CD8-positive, alpha-beta memory T cell (primary cell): ENCODE measurements at regions not wholly inside any gene's neighbourhood (a gene's known extent, or its start where the extent isn't known, plus 50 kb on each side); places are given as distances from the start of the nearest gene placed in this dataset.

Experiments used
- CTCF ChIA-PET: fragments of 350-600 bp; sonication (Branson Sonifier 250); formaldehyde crosslinking; loops from one replicate; lab custom pipeline; 2021; ENCODE audit warnings: antibody characterized with exemption; lab: Charles Lee
- POLR2A ChIA-PET: fragments of 350-600 bp; sonication (Branson Sonifier 250); formaldehyde crosslinking; loops from one replicate; lab custom pipeline; 2021; ENCODE audit warnings: antibody characterized with exemption; lab: Charles Lee
- DNase-seq, 5 donors: peaks; one replicate each; pipeline versions ENCODE4 v3.0.0 to v3.0.0-alpha.2; 2020 to 2022; ENCODE audit warnings: mixed read lengths in 1 of 5
- H3K27ac ChIP-seq: one replicate; pipeline ENCODE4 v1.7.0; 2013; ENCODE audit warnings: low read depth, mild to moderate bottlenecking, low read length, moderate library complexity
- H3K27me3 ChIP-seq: 2 replicates; pipeline ENCODE4 v1.7.0; 2013; ENCODE audit warnings: low read length, mild to moderate bottlenecking; ENCODE audit not compliant: insufficient read depth, poor library complexity, severe bottlenecking
- H3K36me3 ChIP-seq: 2 replicates; pipeline ENCODE4 v1.7.0; 2013; ENCODE audit warnings: mild to moderate bottlenecking, low read length, moderate library complexity; ENCODE audit not compliant: insufficient read depth
- H3K4me1 ChIP-seq: 2 replicates; pipeline ENCODE4 v1.7.0; 2013; ENCODE audit warnings: mild to moderate bottlenecking, low read length, moderate library complexity; ENCODE audit not compliant: insufficient read depth
- H3K4me3 ChIP-seq: 2 replicates; pipeline ENCODE4 v1.7.0; 2013; ENCODE audit warnings: mild to moderate bottlenecking, low read length
- H3K9me3 ChIP-seq: 2 replicates; pipeline ENCODE4 v1.7.0; 2013; ENCODE audit warnings: mild to moderate bottlenecking, low read length
- H3K27ac Mint-ChIP-seq, 8 donors: one replicate each; pipeline ENCODE4 v1.8.0; 2020 to 2021; ENCODE audit warnings: mixed read lengths in 8 of 8, mild to moderate bottlenecking in 6 of 8, inconsistent platforms in 3 of 8, moderate library complexity in 3 of 8
- H3K27me3 Mint-ChIP-seq, 2 donors: one replicate each; pipeline ENCODE4 v1.8.0; 2020 to 2021; ENCODE audit warnings: mixed read lengths in 2 of 2, mild to moderate bottlenecking in 1 of 2, moderate library complexity in 1 of 2
- H3K36me3 Mint-ChIP-seq, 3 donors: one replicate each; pipeline ENCODE4 v1.8.0; 2020 to 2021; ENCODE audit warnings: mixed read lengths in 3 of 3, inconsistent platforms in 1 of 3, mild to moderate bottlenecking in 1 of 3
- H3K4me1 Mint-ChIP-seq, 3 donors: one replicate each; pipeline ENCODE4 v1.8.0; 2020 to 2021; ENCODE audit warnings: mixed read lengths in 3 of 3, inconsistent platforms in 1 of 3, mild to moderate bottlenecking in 1 of 3
- H3K4me3 Mint-ChIP-seq, 7 donors: one replicate each; pipeline ENCODE4 v1.8.0; 2020 to 2021; ENCODE audit warnings: mixed read lengths in 7 of 7, mild to moderate bottlenecking in 6 of 7, moderate library complexity in 4 of 7, inconsistent platforms in 2 of 7
- H3K9me3 Mint-ChIP-seq, 5 donors: one replicate each; pipeline ENCODE4 v1.8.0; 2020 to 2022; ENCODE audit warnings: mixed read lengths in 5 of 5, mild to moderate bottlenecking in 3 of 5, moderate library complexity in 2 of 5, inconsistent platforms in 1 of 5

GRCh38 chr1:224851210-224851847 is 78.1 kb upstream of the DNAH14 start:
- Histone ChIP-seq H3K27ac (no peak overlapping the region), H3K27me3 (no peaks in the 10 kb centered on the region), H3K9me3 (no peaks in the 10 kb centered on the region), H3K4me3 (no peak overlapping the region), H3K36me3 (no peaks in the 10 kb centered on the region), H3K4me1 (no peaks in the 10 kb centered on the region)
- no peak overlapping the region for H3K27ac Mint-ChIP-seq
- ChIA-PET POLR2A (no interaction called here), CTCF (interaction anchor here (0.9 to 2.8 kb wide), 5 partner anchors 10 to 342 kb away, joined by 3 to 17 read pairs (median 4); no protein-coding TSS in a partner anchor)
- no peaks in the 10 kb centered on the region for H3K9me3 Mint-ChIP-seq
- H3K27me3 Mint-ChIP-seq: peaks cover 3 to 27% of the 10 kb centered on the region in 2 donors
- H3K4me3 Mint-ChIP-seq: no peak overlapping the region
- no peaks in the 10 kb centered on the region for H3K4me1 Mint-ChIP-seq
- H3K36me3 Mint-ChIP-seq: no peaks in the 10 kb centered on the region
- DNase-seq: peak; percentile 1 to 61 (median 21)

GRCh38 chr1:224851848-224852261 is 77.6 kb upstream of the DNAH14 start:
- Histone ChIP-seq H3K27me3 (no peaks in the 10 kb centered on the region), H3K4me1 (no peaks in the 10 kb centered on the region), H3K9me3 (no peaks in the 10 kb centered on the region), H3K36me3 (no peaks in the 10 kb centered on the region), H3K4me3 (no peak overlapping the region), H3K27ac (no peak overlapping the region)
- Mint-ChIP-seq H3K27me3 (peaks cover 3 to 28% of the 10 kb centered on the region in 2 donors), H3K4me1 (no peaks in the 10 kb centered on the region), H3K9me3 (no peaks in the 10 kb centered on the region), H3K4me3 (no peak overlapping the region), H3K36me3 (no peaks in the 10 kb centered on the region), H3K27ac (no peak overlapping the region)
- ChIA-PET CTCF (interaction anchor here (1.3 to 2.8 kb wide), 4 partner anchors 10 to 338 kb away, joined by 3 to 17 read pairs (median 4); no protein-coding TSS in a partner anchor), POLR2A (no interaction called here)
- DNase-seq: no peak

- Histone ChIP-seq H3K27ac (no peak overlapping the region), H3K27me3 (no peaks in the 10 kb centered on the region), H3K4me1 (no peaks in the 10 kb centered on the region), H3K9me3 (no peaks in the 10 kb centered on the region), H3K4me3 (no peak overlapping the region), H3K36me3 (no peaks in the 10 kb centered on the region)
- ChIA-PET CTCF (interaction anchor here (1.2 to 2.8 kb wide), 2 partner anchors 340 kb away, joined by 3 to 17 read pairs; no protein-coding TSS in a partner anchor), POLR2A (no interaction called here)
- Mint-ChIP-seq H3K4me1 (no peaks in the 10 kb centered on the region), H3K4me3 (no peak overlapping the region), H3K9me3 (no peaks in the 10 kb centered on the region), H3K27ac (no peak overlapping the region), H3K27me3 (peaks cover 5 to 31% of the 10 kb centered on the region in 2 donors), H3K36me3 (no peaks in the 10 kb centered on the region)
- no peak for DNase-seq
These were observed 76.4 kb upstream of the DNAH14 start for GRCh38 chr1:224852901-224853568.

- Histone ChIP-seq H3K9me3 (no peaks in the 10 kb centered on the region), H3K27me3 (no peaks in the 10 kb centered on the region), H3K4me1 (no peaks in the 10 kb centered on the region), H3K36me3 (no peaks in the 10 kb centered on the region), H3K27ac (no peak overlapping the region), H3K4me3 (no peak overlapping the region)
- CTCF ChIA-PET: interaction anchor here (0.9 to 1.5 kb wide), 3 partner anchors 9 to 344 kb away, joined by 3 to 4 read pairs (median 4); no protein-coding TSS in a partner anchor
- Mint-ChIP-seq H3K27ac (no peak overlapping the region), H3K9me3 (no peaks in the 10 kb centered on the region), H3K27me3 (peaks cover 2 to 35% of the 10 kb centered on the region in 2 donors), H3K4me3 (no peak overlapping the region), H3K36me3 (no peaks in the 10 kb centered on the region), H3K4me1 (no peaks in the 10 kb centered on the region)
- POLR2A ChIA-PET: no interaction called here
- no peak for DNase-seq
These were observed 72.5 kb upstream of the DNAH14 start for GRCh38 chr1:224856973-224857372.

- no peaks in the 10 kb centered on the region for H3K36me3 ChIP-seq
- H3K4me1 ChIP-seq: no peaks in the 10 kb centered on the region
- no peak for DNase-seq
- Mint-ChIP-seq H3K27ac (no peak overlapping the region), H3K27me3 (peaks cover 3 to 36% of the 10 kb centered on the region in 2 donors), H3K36me3 (no peaks in the 10 kb centered on the region), H3K9me3 (peaks cover 0 to 1% (median 0%) of the 10 kb centered on the region in 5 donors), H3K4me3 (no peak overlapping the region), H3K4me1 (no peaks in the 10 kb centered on the region)
- no peaks in the 10 kb centered on the region for H3K27me3 ChIP-seq
- ChIA-PET CTCF (no interaction called here), POLR2A (no interaction called here)
- no peaks in the 10 kb centered on the region for H3K9me3 ChIP-seq
- H3K27ac ChIP-seq: no peak overlapping the region
- no peak overlapping the region for H3K4me3 ChIP-seq
These were observed 69.8 kb upstream of the DNAH14 start for GRCh38 chr1:224859651-224860050.

- no peak overlapping the region for H3K4me3 ChIP-seq
- peaks cover 0 to 6% (median 4%) of the 10 kb centered on the region in 5 donors for H3K9me3 Mint-ChIP-seq
- no peaks in the 10 kb centered on the region for H3K27me3 ChIP-seq
- POLR2A ChIA-PET: no interaction called here
- no peak overlapping the region for H3K4me3 Mint-ChIP-seq
- H3K4me1 Mint-ChIP-seq: no peaks in the 10 kb centered on the region
- H3K36me3 ChIP-seq: no peaks in the 10 kb centered on the region
- DNase-seq: no peak
- H3K36me3 Mint-ChIP-seq: no peaks in the 10 kb centered on the region
- no peak overlapping the region for H3K27ac ChIP-seq
- H3K9me3 ChIP-seq: no peaks in the 10 kb centered on the region
- H3K4me1 ChIP-seq: no peaks in the 10 kb centered on the region
- peaks cover 4 to 40% of the 10 kb centered on the region in 2 donors for H3K27me3 Mint-ChIP-seq
- H3K27ac Mint-ChIP-seq: no peak overlapping the region
- CTCF ChIA-PET: no interaction called here
These were observed 68.8 kb upstream of the DNAH14 start for GRCh38 chr1:224860488-224861338.

GRCh38 chr1:224861339-224861716 is 68.1 kb upstream of the DNAH14 start:
- Histone ChIP-seq H3K4me1 (no peaks in the 10 kb centered on the region), H3K9me3 (no peaks in the 10 kb centered on the region), H3K4me3 (no peak overlapping the region), H3K27ac (no peak overlapping the region), H3K27me3 (no peaks in the 10 kb centered on the region), H3K36me3 (no peaks in the 10 kb centered on the region)
- Mint-ChIP-seq H3K27me3 (peaks cover 4 to 36% of the 10 kb centered on the region in 2 donors), H3K4me1 (no peaks in the 10 kb centered on the region), H3K36me3 (no peaks in the 10 kb centered on the region), H3K9me3 (peaks cover 0 to 12% (median 5%) of the 10 kb centered on the region in 5 donors), H3K4me3 (no peak overlapping the region), H3K27ac (no peak overlapping the region)
- ChIA-PET POLR2A (no interaction called here), CTCF (no interaction called here)
- DNase-seq: no peak

- CTCF ChIA-PET: no interaction called here
- Histone ChIP-seq H3K27ac (no peak overlapping the region), H3K9me3 (no peaks in the 10 kb centered on the region), H3K4me3 (no peak overlapping the region), H3K27me3 (no peaks in the 10 kb centered on the region), H3K36me3 (no peaks in the 10 kb centered on the region), H3K4me1 (no peaks in the 10 kb centered on the region)
- H3K4me3 Mint-ChIP-seq: no peak overlapping the region
- H3K27ac Mint-ChIP-seq: no peak overlapping the region
- no peaks in the 10 kb centered on the region for H3K4me1 Mint-ChIP-seq
- peaks cover 2 to 13% (median 9%) of the 10 kb centered on the region in 5 donors for H3K9me3 Mint-ChIP-seq
- no peak for DNase-seq
- POLR2A ChIA-PET: no interaction called here
- H3K27me3 Mint-ChIP-seq: peaks cover 6 to 36% of the 10 kb centered on the region in 2 donors
- H3K36me3 Mint-ChIP-seq: no peaks in the 10 kb centered on the region
These were observed 66.0 kb upstream of the DNAH14 start for GRCh38 chr1:224863486-224863885.
